ENCODE measurements at regions not wholly inside any gene's neighbourhood (a gene's known extent, or its start where the extent isn't known, plus 50 kb on each side); places are given as distances from the start of the nearest gene placed in this dataset.
"Not testable (repeated sequence)": the region's sequence is repeated elsewhere in the genome, so short reads cannot be mapped to it uniquely, and the experiment has no call there.

DNA sequence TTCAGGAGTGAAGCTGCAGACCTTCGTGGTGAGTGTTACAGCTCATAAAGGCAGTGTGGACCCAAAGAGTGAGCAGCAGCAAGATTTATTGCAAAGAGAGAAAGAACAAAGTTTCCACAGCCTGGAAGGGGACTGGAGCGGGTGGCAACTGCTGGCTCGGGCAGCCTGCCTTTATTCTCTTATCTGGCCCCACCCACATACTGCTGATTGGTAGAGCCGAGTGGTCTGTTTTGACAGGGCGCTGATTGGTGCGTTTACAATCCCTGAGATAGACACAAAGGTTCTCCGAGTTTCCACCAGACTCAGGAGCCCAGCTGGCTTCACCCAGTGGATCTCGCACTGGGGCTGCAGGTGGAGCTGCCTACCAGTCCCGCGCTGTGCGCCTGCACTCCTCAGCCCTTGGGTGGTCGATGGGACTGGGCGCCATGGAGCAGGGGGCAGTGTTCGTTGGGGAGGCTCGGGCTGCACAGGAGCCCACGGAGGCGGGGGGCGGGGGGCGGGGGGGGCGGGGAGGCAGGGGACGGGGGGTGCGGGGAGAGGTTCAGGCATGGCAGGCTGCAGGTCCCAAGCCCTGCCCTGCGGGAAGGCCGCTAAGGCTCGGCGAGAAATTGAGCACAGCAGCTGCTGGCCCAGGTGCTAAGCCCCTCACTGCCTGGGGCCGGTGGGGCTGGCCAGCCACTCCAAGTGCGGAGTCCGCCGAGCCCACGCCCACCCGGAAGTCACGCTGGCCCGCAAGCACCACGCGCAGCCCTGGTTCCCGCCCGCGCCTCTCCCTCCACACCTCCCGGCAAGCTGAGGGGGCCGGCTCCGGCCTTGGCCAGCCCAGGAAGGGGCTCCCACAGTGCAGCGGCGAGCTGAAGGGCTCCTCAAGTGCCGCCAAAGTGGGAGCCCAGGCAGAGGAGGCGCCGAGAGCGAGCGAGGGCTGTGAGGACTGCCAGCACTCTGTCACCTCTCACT is 59.9 kb upstream of the EN2 start:
- not testable (repeated sequence) for DNase-seq

DNA sequence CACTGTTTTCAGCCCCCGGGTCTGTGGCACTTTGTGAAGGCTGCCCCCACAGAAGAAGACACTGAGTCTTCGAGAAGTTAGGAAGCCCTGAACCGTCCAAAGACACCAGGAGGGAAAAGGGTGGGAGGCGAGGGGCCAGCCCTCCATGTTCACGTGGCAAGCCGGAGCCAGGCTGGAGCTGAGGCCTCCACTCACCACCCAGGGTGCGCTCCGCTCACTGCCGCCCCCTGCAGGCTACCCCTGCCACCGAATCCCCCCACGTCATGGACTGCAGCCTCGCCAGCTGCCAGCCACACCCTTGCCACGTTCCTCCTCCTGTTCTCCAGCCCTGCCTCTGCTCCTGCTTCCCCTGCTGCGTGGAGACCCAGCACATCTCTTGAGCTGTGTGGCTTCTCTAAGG is 59.0 kb upstream of the EN2 start:
- peak; percentile 21 for DNase-seq

DNA sequence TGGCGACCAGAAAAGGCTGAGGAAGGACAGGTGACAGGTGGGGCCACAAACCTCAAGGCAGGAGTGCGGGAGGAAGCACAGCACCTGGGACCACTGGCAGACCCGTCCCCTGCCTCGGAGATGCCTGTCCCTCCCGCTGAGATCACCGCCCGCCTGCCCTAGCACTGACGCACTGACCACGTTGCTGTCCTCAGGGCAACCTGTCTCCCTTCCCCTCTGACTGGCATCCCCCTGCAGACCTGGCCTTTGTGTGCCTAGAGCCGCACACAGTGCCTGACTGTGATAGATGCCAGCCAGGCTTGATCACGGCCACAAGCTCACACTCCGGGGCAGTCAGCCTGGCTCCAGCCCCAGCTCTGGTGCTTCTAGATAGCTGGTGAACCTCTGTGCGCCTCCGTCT is 58.4 kb upstream of the EN2 start:
- DNase-seq: no peak

DNA sequence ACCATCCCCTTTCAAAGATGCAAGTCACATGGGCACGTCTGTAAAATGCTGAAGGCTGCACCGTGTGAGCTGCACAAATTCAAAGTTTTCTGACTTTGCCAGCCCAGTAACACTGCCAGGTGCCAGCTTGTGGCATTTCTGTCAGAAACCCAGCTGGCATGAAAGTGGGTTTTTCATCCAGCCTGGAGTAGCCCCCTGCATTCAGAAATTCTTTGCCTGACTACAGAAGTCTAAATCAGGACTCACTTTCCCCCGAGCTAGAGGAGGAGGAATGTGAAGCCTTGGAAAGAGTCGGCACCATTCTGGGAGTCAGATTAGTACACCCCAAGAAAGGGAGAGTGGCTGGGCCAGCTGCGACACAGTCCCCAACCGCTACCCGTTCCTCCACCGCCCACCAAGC is 56.7 kb upstream of the EN2 start:
- DNase-seq: no peak

DNA sequence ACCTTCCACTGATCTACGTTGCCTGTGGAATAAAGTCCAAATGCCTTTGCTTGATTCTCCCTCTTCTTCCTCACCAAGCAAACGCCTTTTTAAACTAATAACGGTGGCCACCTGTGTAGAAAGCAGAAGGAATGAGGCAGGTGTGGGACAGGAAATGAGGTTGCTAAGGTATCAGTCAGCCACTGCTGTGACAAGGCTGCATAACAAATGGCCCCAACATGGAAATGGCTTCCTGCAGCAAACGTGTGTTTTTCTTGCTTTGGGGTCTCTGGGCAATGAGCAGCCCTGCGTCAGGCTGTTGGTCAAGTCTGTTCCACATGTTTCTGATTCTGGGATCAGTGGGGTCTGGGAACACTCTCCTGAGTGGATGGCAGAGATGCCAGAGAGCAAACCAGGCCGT is 56.0 kb upstream of the EN2 start:
- DNase-seq: no peak

DNA sequence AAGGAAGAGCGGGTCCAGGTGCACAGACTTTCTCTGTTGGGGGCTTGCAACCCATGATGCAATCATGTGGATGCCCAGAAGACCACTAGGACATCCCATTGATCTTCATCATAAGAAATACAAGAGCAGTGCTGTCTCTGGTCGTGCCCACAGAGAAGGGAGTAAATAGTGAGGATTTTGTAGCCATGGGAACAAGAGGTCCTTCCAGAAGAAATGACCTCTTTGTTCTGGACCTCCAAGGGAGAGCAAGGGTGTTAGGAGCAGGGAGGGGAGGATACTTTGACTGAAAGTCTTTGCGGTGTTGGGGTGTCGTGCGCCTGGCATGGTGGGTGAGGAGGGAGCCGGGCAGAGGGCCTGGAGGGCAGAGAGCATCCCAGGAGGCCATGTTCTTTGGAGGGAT is 55.0 kb upstream of the EN2 start:
- DNase-seq: no peak

DNA sequence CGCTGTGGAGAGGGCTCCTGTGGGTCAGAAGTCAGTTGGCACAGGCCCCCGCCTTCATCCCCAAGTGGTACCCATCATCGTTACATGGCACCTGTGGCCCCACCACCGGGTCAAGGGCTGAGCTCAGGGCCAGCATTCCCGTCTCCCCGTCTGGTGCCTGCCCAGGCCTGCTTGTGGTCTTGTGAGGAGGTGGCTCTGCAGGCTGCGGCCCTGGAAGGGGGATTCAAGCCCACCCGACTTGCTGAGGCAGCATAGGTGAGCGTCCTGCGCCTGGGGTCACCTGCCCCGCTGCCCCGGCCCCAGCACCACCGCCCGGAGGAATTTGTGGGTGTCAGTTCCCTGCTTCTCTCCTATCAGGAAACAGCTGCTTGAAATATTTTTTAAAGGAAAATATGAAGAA is 53.0 kb upstream of the EN2 start:
- no peak for DNase-seq

DNA sequence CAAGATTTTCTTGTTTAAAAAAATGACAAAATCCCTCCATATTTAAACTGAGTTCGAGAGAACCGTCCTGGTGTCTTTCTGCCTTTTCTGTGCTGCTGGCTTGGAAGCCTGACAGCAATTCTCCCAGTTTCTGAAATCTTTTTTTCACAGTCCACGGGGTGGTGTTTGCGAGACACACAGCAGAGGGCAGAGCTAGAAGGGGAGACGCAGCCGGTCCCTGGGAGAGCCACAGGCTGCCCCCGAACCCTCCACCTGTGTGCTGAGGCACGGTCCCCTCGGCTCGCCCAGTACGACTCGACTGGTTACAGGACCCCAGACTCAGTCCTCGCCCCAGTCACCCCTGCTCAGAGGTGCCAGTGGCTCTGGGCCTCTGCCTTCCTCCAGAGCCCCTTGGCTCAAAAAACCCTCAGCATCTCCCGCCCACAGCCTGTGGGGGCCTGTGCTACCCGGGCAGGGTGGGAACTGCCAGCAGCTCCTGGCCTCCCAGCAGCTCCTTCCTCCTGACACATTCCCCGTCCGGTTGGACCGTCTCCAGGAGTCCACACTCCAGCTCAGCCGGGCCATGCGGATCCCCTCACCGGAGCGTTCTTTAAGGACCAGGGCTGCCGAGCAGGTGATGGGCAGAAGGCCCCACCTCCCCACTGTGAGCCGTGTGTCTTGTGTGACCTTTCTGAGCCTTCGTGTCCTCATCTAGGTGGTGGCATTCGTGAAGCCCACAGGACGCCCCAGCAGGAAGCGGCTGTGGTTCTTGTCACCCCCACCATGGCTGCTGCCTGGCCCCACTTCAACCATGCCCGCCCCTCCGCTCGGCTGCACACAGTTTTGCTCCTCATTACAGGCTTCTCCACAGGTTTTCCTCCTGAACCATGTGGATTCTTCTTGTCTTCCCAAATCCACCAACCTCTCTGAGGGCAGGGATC is 52.3 kb upstream of the EN2 start:
- DNase-seq: no peak

DNA sequence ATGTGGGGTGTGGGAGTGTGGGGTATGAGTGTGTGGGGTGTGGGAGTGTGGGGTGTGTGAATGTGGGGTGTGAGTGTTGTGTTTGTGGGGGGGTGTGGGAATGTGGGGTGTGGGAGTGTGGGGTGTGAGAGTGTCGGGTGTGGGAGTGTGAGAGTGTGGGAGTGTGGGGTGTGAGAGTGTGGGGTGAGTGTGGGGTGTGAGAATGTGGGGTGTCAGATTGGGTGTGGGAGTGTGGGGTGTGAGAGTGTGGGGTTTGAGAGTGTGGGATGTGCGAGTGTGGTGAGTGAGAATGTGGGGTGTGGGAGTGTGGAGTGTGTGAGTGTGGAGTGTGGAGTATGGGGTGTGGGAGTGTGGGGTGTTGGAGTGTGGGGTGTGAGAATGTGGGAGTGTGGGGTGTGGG is 50.1 kb upstream of the EN2 start:
- no peak for DNase-seq

Data from activated CD4-positive, alpha-beta T cell treated with anti-CD3 and anti-CD28 coated beads, Interleukin-10, Interleukin-2, amounts not matched to agents 100 ng/mL and 50 ng/mL, durations not matched to agents 16 hours and 8 hours (primary cell).